SK-N-SH (cell line): ENCODE measurements at regions not wholly inside any gene's neighbourhood (a gene's known extent, or its start where the extent isn't known, plus 50 kb on each side); places are given as distances from the start of the nearest gene placed in this dataset.
"Not testable (repeated sequence)": the region's sequence is repeated elsewhere in the genome, so short reads cannot be mapped to it uniquely, and the experiment has no call there.

Experiments
- EP300 ChIP-seq, 2 experiments: IDR thresholded peaks; 2 replicates each; pipeline versions ENCODE4 v1.4.0 to v1.6.1; 2012; ENCODE audit warnings: borderline replicate concordance in 1 of 2, low read depth in 1 of 2, low read length in 1 of 2
- FOXM1 ChIP-seq: IDR thresholded peaks from 2 replicates; pipeline ENCODE4 v1.4.0; 2012; ENCODE audit warnings: low read depth, mild to moderate bottlenecking
- NFIC ChIP-seq: IDR thresholded peaks from 2 replicates; pipeline ENCODE4 v1.4.0; 2012; ENCODE audit warnings: borderline replicate concordance
- NRF1 ChIP-seq: IDR thresholded peaks from 2 replicates; pipeline ENCODE4 v1.6.1; 2012; ENCODE audit warnings: low read depth, mild to moderate bottlenecking, low read length
- POLR2AphosphoS5 ChIP-seq: IDR thresholded peaks from 2 replicates; pipeline ENCODE4 v1.6.1; 2012; ENCODE audit warnings: low read depth, low read length
- RXRA ChIP-seq: IDR thresholded peaks from 2 replicates; pipeline ENCODE4 v1.4.0; 2012; ENCODE audit warnings: low read depth, mild to moderate bottlenecking, borderline replicate concordance
- SMC3 ChIP-seq: IDR thresholded peaks from 2 replicates; pipeline ENCODE4 v1.6.1; 2012; ENCODE audit warnings: low read depth, low read length, improper control_type of control experiment
- TF ChIP-seq, protein P1 (sequence below): fragments of 200-600 bp; sonication (generic); IDR thresholded peaks from 2 replicates; pipeline ENCODE4 v1.6.1; 2017; ENCODE audit warnings: antibody characterized with exemption, mild to moderate bottlenecking, moderate library complexity
- TF ChIP-seq, protein P2 (sequence below): fragments of 150-350 bp; IDR thresholded peaks from 2 replicates; pipeline ENCODE4 v1.6.1; 2017; ENCODE audit warnings: antibody characterized with exemption, low read length, low read depth, borderline replicate concordance
- TF ChIP-seq, protein P3 (sequence below): IDR thresholded peaks from 2 replicates; pipeline ENCODE4 v1.4.0; 2012; ENCODE audit warnings: low read depth
- TF ChIP-seq, protein P4 (sequence below): IDR thresholded peaks from 2 replicates; pipeline ENCODE4; 2012
- TF ChIP-seq, protein P5 (sequence below): IDR thresholded peaks from 2 replicates; pipeline ENCODE4 v1.4.0; 2012; ENCODE audit warnings: low read depth, borderline replicate concordance

DNA sequence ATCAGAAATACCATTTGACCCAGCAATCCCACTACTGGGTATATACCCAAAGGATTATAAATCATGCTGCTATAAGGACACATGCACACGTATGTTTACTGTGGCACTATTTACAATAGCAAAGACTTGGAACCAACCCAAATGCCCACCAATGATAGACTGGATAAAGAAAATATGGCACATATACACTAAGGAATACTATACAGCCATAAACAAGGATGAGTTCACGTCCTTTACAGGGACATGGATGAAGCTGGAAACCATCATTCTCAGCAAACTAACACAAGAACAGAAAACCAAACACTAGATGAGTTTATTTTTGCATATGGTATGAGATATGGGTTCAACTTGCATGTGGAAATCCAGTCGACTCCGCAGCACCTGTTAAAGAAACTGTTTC is 168.8 kb upstream of the FGF13 start:
- TF ChIP-seq, protein P1, sequence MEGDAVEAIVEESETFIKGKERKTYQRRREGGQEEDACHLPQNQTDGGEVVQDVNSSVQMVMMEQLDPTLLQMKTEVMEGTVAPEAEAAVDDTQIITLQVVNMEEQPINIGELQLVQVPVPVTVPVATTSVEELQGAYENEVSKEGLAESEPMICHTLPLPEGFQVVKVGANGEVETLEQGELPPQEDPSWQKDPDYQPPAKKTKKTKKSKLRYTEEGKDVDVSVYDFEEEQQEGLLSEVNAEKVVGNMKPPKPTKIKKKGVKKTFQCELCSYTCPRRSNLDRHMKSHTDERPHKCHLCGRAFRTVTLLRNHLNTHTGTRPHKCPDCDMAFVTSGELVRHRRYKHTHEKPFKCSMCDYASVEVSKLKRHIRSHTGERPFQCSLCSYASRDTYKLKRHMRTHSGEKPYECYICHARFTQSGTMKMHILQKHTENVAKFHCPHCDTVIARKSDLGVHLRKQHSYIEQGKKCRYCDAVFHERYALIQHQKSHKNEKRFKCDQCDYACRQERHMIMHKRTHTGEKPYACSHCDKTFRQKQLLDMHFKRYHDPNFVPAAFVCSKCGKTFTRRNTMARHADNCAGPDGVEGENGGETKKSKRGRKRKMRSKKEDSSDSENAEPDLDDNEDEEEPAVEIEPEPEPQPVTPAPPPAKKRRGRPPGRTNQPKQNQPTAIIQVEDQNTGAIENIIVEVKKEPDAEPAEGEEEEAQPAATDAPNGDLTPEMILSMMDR: not testable (repeated sequence)
- not testable (repeated sequence) for TF ChIP-seq POLR2AphosphoS5; SMC3; NRF1; FOXM1; NFIC; EP300 (IDR thresholded peaks at IDR 0.05; ENCODE audit: borderline replicate concordance in 1 of 2, low read depth in 1 of 2, low read length in 1 of 2); RXRA
- TF ChIP-seq, protein P2, sequence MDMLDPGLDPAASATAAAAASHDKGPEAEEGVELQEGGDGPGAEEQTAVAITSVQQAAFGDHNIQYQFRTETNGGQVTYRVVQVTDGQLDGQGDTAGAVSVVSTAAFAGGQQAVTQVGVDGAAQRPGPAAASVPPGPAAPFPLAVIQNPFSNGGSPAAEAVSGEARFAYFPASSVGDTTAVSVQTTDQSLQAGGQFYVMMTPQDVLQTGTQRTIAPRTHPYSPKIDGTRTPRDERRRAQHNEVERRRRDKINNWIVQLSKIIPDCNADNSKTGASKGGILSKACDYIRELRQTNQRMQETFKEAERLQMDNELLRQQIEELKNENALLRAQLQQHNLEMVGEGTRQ: not testable (repeated sequence)
- TF ChIP-seq, protein P3, sequence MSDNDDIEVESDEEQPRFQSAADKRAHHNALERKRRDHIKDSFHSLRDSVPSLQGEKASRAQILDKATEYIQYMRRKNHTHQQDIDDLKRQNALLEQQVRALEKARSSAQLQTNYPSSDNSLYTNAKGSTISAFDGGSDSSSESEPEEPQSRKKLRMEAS: not testable (repeated sequence)
- TF ChIP-seq, protein P4, sequence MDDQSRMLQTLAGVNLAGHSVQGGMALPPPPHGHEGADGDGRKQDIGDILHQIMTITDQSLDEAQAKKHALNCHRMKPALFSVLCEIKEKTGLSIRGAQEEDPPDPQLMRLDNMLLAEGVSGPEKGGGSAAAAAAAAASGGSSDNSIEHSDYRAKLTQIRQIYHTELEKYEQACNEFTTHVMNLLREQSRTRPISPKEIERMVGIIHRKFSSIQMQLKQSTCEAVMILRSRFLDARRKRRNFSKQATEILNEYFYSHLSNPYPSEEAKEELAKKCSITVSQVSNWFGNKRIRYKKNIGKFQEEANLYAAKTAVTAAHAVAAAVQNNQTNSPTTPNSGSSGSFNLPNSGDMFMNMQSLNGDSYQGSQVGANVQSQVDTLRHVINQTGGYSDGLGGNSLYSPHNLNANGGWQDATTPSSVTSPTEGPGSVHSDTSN: not testable (repeated sequence)
- TF ChIP-seq, protein P5, sequence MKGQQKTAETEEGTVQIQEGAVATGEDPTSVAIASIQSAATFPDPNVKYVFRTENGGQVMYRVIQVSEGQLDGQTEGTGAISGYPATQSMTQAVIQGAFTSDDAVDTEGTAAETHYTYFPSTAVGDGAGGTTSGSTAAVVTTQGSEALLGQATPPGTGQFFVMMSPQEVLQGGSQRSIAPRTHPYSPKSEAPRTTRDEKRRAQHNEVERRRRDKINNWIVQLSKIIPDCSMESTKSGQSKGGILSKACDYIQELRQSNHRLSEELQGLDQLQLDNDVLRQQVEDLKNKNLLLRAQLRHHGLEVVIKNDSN: not testable (repeated sequence)
